ENCODE measurements at regions not wholly inside any gene's neighbourhood (a gene's known extent, or its start where the extent isn't known, plus 50 kb on each side); places are given as distances from the start of the nearest gene placed in this dataset.

- POLR2A ChIA-PET = interaction anchor here (1.2 to 2.2 kb wide), 3 partner anchors 10 to 82 kb away, joined by 3 to 7 read pairs (median 5); no protein-coding TSS in a partner anchor
- Histone ChIP-seq H3K4me3 (no peak overlapping the region), H3K9me3 (replicated peaks; ENCODE audit: control insufficient read depth, insufficient read depth, low read length) (no peaks in the 10 kb centered on the region), H3K9ac (ENCODE audit: control insufficient read depth, insufficient read depth, low read length) (no peak overlapping the region), H3K27ac (ENCODE audit: control insufficient read depth, insufficient read depth) (no peak overlapping the region), H2AFZ (ENCODE audit: control insufficient read depth, low read depth, low read length) (no peak overlapping the region), H3K36me3 (ENCODE audit: control insufficient read depth in 2 of 2, insufficient read depth in 2 of 2, low read length in 1 of 2) (no peaks in the 10 kb centered on the region), H3K79me2 (ENCODE audit: control insufficient read depth, insufficient read depth, low read length) (no peaks in the 10 kb centered on the region), H4K20me1 (ENCODE audit: control insufficient read depth, insufficient read depth) (no peaks in the 10 kb centered on the region), H3K4me1 (ENCODE audit: control insufficient read depth, insufficient read depth, low read length) (no peaks in the 10 kb centered on the region; the same call in 1 of the 2 replicates), H3K4me2 (ENCODE audit: control insufficient read depth, insufficient read depth) (no peak overlapping the region), H3K27me3 (replicated peaks in 1 of 2; ENCODE audit: control insufficient read depth in 2 of 2, insufficient read depth in 2 of 2, low read length in 1 of 2) (no peaks in the 10 kb centered on the region)
- no peak for ATAC-seq
- no TSS peak for BruUV-seq (replicated peaks)
- WGBS (ENCODE audit: insufficient coverage, insufficient replicate concordance, low lambda C conversion rate, missing lambda C conversion rate) = 0% methylated on average over 1 of the region's 1 CpG
- RAD21 ChIA-PET (ENCODE audit: unreplicated experiment) = interaction anchor here (1.1 to 1.8 kb wide), 2 partner anchors 47 to 86 kb away, joined by 3 to 10 read pairs; no protein-coding TSS in a partner anchor
- intact Hi-C loops (cut with micrococcal nuclease; ENCODE audit: unreplicated experiment) = no loop called here
- CTCF ChIA-PET = interaction anchor here (0.7 to 3.3 kb wide), 7 partner anchors 9 to 247 kb away, joined by 4 to 18 read pairs (median 4); no protein-coding TSS in a partner anchor
- no peak for FAIRE-seq
- DNase-seq (ENCODE audit: low read depth, low spot score) = no peak
- in situ Hi-C loops (cut with MboI) = no loop called here
- SMC1A ChIA-PET (ENCODE audit: uncharacterized antibody, unreplicated experiment) = interaction anchor here (1.2 to 5.4 kb wide), 7 partner anchors 10 to 108 kb away, joined by 4 to 57 read pairs (median 7); no protein-coding TSS in a partner anchor
- no peak for TF ChIP-seq ETV6 (conservative IDR thresholded peaks at IDR 0.05 in 1 of 2, IDR thresholded peaks at IDR 0.05 in 1 of 2; ENCODE audit: borderline replicate concordance in 1 of 2, low read depth in 1 of 2)
- no peak for TF ChIP-seq SMAD5 (IDR thresholded peaks at IDR 0.05; ENCODE audit: low read depth)
- TF ChIP-seq SRF (IDR thresholded peaks at IDR 0.05; ENCODE audit: low read depth in 2 of 2, low read length in 2 of 2) = no peak
- TF ChIP-seq MTA2 (IDR thresholded peaks at IDR 0.05; ENCODE audit: low read depth) = no peak
- no peak for TF ChIP-seq HDAC2 (IDR thresholded peaks at IDR 0.05)
- TF ChIP-seq KAT2A (conservative IDR thresholded peaks at IDR 0.05; ENCODE audit: control insufficient read depth, low read depth, low read length) = no peak
- TF ChIP-seq SUPT20H (IDR thresholded peaks at IDR 0.05; ENCODE audit: borderline replicate concordance, control insufficient read depth, low read depth, low read length) = no peak
- TF ChIP-seq CHD1 (IDR thresholded peaks at IDR 0.05; ENCODE audit: low read depth, low read length) = no peak
- no peak for TF ChIP-seq BCLAF1 (IDR thresholded peaks at IDR 0.05)
- TF ChIP-seq, protein P1, sequence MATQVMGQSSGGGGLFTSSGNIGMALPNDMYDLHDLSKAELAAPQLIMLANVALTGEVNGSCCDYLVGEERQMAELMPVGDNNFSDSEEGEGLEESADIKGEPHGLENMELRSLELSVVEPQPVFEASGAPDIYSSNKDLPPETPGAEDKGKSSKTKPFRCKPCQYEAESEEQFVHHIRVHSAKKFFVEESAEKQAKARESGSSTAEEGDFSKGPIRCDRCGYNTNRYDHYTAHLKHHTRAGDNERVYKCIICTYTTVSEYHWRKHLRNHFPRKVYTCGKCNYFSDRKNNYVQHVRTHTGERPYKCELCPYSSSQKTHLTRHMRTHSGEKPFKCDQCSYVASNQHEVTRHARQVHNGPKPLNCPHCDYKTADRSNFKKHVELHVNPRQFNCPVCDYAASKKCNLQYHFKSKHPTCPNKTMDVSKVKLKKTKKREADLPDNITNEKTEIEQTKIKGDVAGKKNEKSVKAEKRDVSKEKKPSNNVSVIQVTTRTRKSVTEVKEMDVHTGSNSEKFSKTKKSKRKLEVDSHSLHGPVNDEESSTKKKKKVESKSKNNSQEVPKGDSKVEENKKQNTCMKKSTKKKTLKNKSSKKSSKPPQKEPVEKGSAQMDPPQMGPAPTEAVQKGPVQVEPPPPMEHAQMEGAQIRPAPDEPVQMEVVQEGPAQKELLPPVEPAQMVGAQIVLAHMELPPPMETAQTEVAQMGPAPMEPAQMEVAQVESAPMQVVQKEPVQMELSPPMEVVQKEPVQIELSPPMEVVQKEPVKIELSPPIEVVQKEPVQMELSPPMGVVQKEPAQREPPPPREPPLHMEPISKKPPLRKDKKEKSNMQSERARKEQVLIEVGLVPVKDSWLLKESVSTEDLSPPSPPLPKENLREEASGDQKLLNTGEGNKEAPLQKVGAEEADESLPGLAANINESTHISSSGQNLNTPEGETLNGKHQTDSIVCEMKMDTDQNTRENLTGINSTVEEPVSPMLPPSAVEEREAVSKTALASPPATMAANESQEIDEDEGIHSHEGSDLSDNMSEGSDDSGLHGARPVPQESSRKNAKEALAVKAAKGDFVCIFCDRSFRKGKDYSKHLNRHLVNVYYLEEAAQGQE (IDR thresholded peaks at IDR 0.05; ENCODE audit: low read depth, low read length) = no peak
These were observed 275.7 kb downstream of the HLX start for GRCh38 chr1:221154932-221155331.
